GM12878 (cell line): ENCODE measurements at regions not wholly inside any gene's neighbourhood (a gene's known extent, or its start where the extent isn't known, plus 50 kb on each side); places are given as distances from the start of the nearest gene placed in this dataset.

Source experiments
- ATAC-seq: fragments of 200-7000 bp; cut with Tn5 transposase; 3 replicates; pipeline ENCODE4 v1.9.1; 2020; ENCODE audit warnings: mild to moderate bottlenecking, moderate library complexity
- BruUV-seq: library from RNA; stranded (reverse); fragments of 400-500 nt; replicated peaks from 2 replicates; lab custom pipeline; 2021; lab: Mats Ljungman, UMichigan
- CTCF ChIA-PET: fragments of 300-600 bp; sonication (Branson Sonifier 250); formaldehyde crosslinking; extraction: SDS; loops from one replicate; lab custom pipeline; 2021; ENCODE audit warnings: inconsistent platforms; lab: Yijun Ruan, JAX
- POLR2A ChIA-PET: fragments of 350-600 bp; formaldehyde crosslinking; extraction: SDS; loops from one replicate; lab custom pipeline; 2021; ENCODE audit warnings: inconsistent platforms; lab: Charles Lee
- RAD21 ChIA-PET: fragments of 300-600 bp; sonication (Branson Sonifier 250); formaldehyde crosslinking; loops from one replicate; lab custom pipeline; 2023; ENCODE audit warnings: antibody characterized with exemption; ENCODE audit not compliant: unreplicated experiment; lab: Charles Lee
- SMC1A ChIA-PET: fragments of 300-600 bp; sonication (Branson Sonifier 250); formaldehyde crosslinking; loops from one replicate; lab custom pipeline; 2023; ENCODE audit not compliant: unreplicated experiment, uncharacterized antibody; lab: Charles Lee
- DNase-seq: peaks from one replicate; pipeline ENCODE4 v3.0.0-alpha.2; 2011; ENCODE audit warnings: low read depth, low spot score
- FAIRE-seq: peaks from 3 replicates; lab custom pipeline; 2011; peaks lifted over from hg19 to GRCh38; lab: Jason Lieb, UNC
- H2AFZ ChIP-seq: 2 replicates; pipeline ENCODE4 v1.6.0; 2011; ENCODE audit warnings: low read depth, low read length, control low read depth; ENCODE audit not compliant: control insufficient read depth
- H3K27ac ChIP-seq: 2 replicates; pipeline ENCODE4 v1.5.1; 2011; ENCODE audit warnings: control low read depth; ENCODE audit not compliant: control insufficient read depth, insufficient read depth
- H3K27me3 ChIP-seq, 2 experiments: replicated peaks in 1 of 2; 2 replicates each; pipeline versions ENCODE4 v1.6.0 to v1.6.1; 2011; ENCODE audit warnings: low read length in 1 of 2; ENCODE audit not compliant: control insufficient read depth in 2 of 2, insufficient read depth in 2 of 2
- H3K36me3 ChIP-seq, 2 experiments: 2 replicates each; pipeline ENCODE4 v1.5.1; 2011; ENCODE audit warnings: low read length in 1 of 2; ENCODE audit not compliant: control insufficient read depth in 2 of 2, insufficient read depth in 2 of 2
- H3K4me1 ChIP-seq: 2 replicates; pipeline ENCODE4 v1.6.1; 2011; ENCODE audit warnings: mild to moderate bottlenecking, low read length, moderate library complexity, mixed read lengths; ENCODE audit not compliant: control insufficient read depth, insufficient read depth
- H3K4me2 ChIP-seq: 2 replicates; pipeline ENCODE4 v1.6.0; 2011; ENCODE audit warnings: control low read depth; ENCODE audit not compliant: control insufficient read depth, insufficient read depth
- H3K4me3 ChIP-seq: fragments of 200-600 bp; sonication (generic); 2 replicates; pipeline ENCODE4 v1.5.1; 2016
- H3K79me2 ChIP-seq: 2 replicates; pipeline ENCODE4 v1.6.0; 2011; ENCODE audit warnings: low read length; ENCODE audit not compliant: control insufficient read depth, insufficient read depth
- H3K9ac ChIP-seq: 2 replicates; pipeline ENCODE4 v1.8.0; 2011; ENCODE audit warnings: low read length, control low read depth, mixed read lengths; ENCODE audit not compliant: control insufficient read depth, insufficient read depth
- H3K9me3 ChIP-seq: replicated peaks from 3 replicates; pipeline ENCODE4 v1.5.1; 2011; ENCODE audit warnings: mild to moderate bottlenecking, low read length; ENCODE audit not compliant: control insufficient read depth, insufficient read depth
- H4K20me1 ChIP-seq: 2 replicates; pipeline ENCODE4 v1.6.0; 2011; ENCODE audit not compliant: control insufficient read depth, insufficient read depth
- BCL11A ChIP-seq: IDR thresholded peaks from 2 replicates; pipeline ENCODE4 v1.6.1; 2011; ENCODE audit warnings: low read depth, low read length
- BRCA1 ChIP-seq: IDR thresholded peaks from 2 replicates; pipeline ENCODE4 v1.6.1; 2011; ENCODE audit warnings: low read depth, low read length, improper control_type of control experiment
- CEBPB ChIP-seq, 2 experiments: fragments of 150-350 bp in 1 of 2; IDR thresholded peaks; 2 replicates each; pipeline ENCODE4 v1.6.1; 2012 to 2014; ENCODE audit warnings: low read depth in 2 of 2, low read length in 2 of 2, borderline replicate concordance in 1 of 2, inconsistent platforms in 1 of 2
- ESRRA ChIP-seq: IDR thresholded peaks from 2 replicates; pipeline ENCODE4 v1.6.1; 2012; ENCODE audit warnings: mild to moderate bottlenecking, low read length, improper control_type of control experiment
- EZH2 ChIP-seq: IDR thresholded peaks from 2 replicates; pipeline ENCODE4 v1.6.1; 2012; ENCODE audit warnings: low read depth, mild to moderate bottlenecking, control low read depth, inconsistent platforms, low read length, borderline replicate concordance; ENCODE audit not compliant: control insufficient read depth
- HDAC2 ChIP-seq: fragments of 200-600 bp; sonication (generic); IDR thresholded peaks from 2 replicates; pipeline ENCODE4 v1.6.1; 2017
- IKZF1 ChIP-seq: fragments of 450-650 bp; conservative IDR thresholded peaks from 2 replicates; pipeline ENCODE4 v1.6.1; 2017; ENCODE audit warnings: antibody characterized with exemption, mild to moderate bottlenecking
- KAT2A ChIP-seq: conservative IDR thresholded peaks from 2 replicates; pipeline ENCODE4 v1.6.1; 2011; ENCODE audit warnings: low read depth, low read length; ENCODE audit not compliant: control insufficient read depth
- KDM1A ChIP-seq: fragments of 200-600 bp; sonication (generic); IDR thresholded peaks from 2 replicates; pipeline ENCODE4 v1.6.1; 2016; ENCODE audit warnings: borderline replicate concordance
- MTA3 ChIP-seq: IDR thresholded peaks from 2 replicates; pipeline ENCODE4 v1.6.1; 2012; ENCODE audit warnings: low read length, inconsistent platforms, borderline replicate concordance
- MXI1 ChIP-seq: fragments of 150-350 bp; IDR thresholded peaks from 2 replicates; pipeline ENCODE4 v1.6.1; 2011; ENCODE audit warnings: low read depth, mild to moderate bottlenecking, inconsistent platforms, low read length, improper control_type of control experiment
- NFYB ChIP-seq: IDR thresholded peaks from 2 replicates; pipeline ENCODE4 v1.6.1; 2011; ENCODE audit warnings: low read depth, mild to moderate bottlenecking, low read length, improper control_type of control experiment, moderate library complexity; ENCODE audit not compliant: insufficient read depth
- SMARCA5 ChIP-seq: fragments of 450-650 bp; IDR thresholded peaks from 2 replicates; pipeline ENCODE4 v1.6.1; 2017; ENCODE audit warnings: mild to moderate bottlenecking
- USF1 ChIP-seq: IDR thresholded peaks from 2 replicates; pipeline ENCODE4 v1.6.1; 2011; ENCODE audit warnings: borderline replicate concordance, low read depth, mild to moderate bottlenecking, moderate library complexity, mixed read lengths, low read length; ENCODE audit not compliant: insufficient read depth; ENCODE audit errors: extremely low read length
- WGBS: methylation state at CpG from one replicate; pipeline ENCODE4 v1.1.6; 2016; ENCODE audit warnings: low lambda C conversion rate; ENCODE audit not compliant: insufficient replicate concordance, insufficient coverage; ENCODE audit errors: missing lambda C conversion rate; 5-methylcytosine and 5-hydroxymethylcytosine counted together
- in situ Hi-C: fragments of 300-500 bp; cut with MboI; formaldehyde crosslinking; loops from 9 replicates; pipeline ENCODE4 v1.14.3; 2018; ENCODE audit warnings: mixed read lengths
- intact Hi-C: fragments of 100-400 bp; cut with micrococcal nuclease; formaldehyde crosslinking; loops from one replicate; pipeline ENCODE4 v1.14.2; 2022; ENCODE audit not compliant: unreplicated experiment

- WGBS, result 1% methylated on average over 3 of the region's 3 CpGs
- Histone ChIP-seq H3K79me2 (no peaks in the 10 kb centered on the region), H3K9ac (no peak overlapping the region), H3K4me1 (no peaks in the 10 kb centered on the region), H3K27me3 (no peaks in the 10 kb centered on the region), H2AFZ (no peak overlapping the region), H3K9me3 (no peaks in the 10 kb centered on the region), H3K36me3 (no peaks in the 10 kb centered on the region), H3K4me3 (no peak overlapping the region), H3K4me2 (no peak overlapping the region), H3K27ac (no peak overlapping the region), H4K20me1 (no peaks in the 10 kb centered on the region)
- POLR2A ChIA-PET, result no interaction called here
- no TSS peak for BruUV-seq
- intact Hi-C loops (no loop called here), in situ Hi-C loops (no loop called here)
- CTCF ChIA-PET, result interaction anchor here (1.1 kb wide), 1 partner anchor 24 kb away, joined by 3 read pairs; no protein-coding TSS in a partner anchor
- RAD21 ChIA-PET, result no interaction called here
- ATAC-seq (no peak), DNase-seq (no peak), FAIRE-seq (no peak)
- SMC1A ChIA-PET, result no interaction called here
- TF ChIP-seq KAT2A, result no peak
- no peak for TF ChIP-seq BCL11A
- TF ChIP-seq SMARCA5, result no peak
- no peak for TF ChIP-seq HDAC2
- no peak for TF ChIP-seq KDM1A
- no peak for TF ChIP-seq BRCA1
- no peak for TF ChIP-seq IKZF1
- TF ChIP-seq NFYB, result no peak
Observed at GRCh38 chr5:147154809-147155208, 80.0 kb upstream of the STK32A start.

GRCh38 chr5:147156012-147156411, 78.8 kb upstream of the STK32A start:
- BruUV-seq, result no TSS peak
- FAIRE-seq, result no peak
- in situ Hi-C loops, result no loop called here

More at GRCh38 chr5:147156012-147156411, 78.8 kb upstream of the STK32A start:
- Histone ChIP-seq H3K79me2 (no peaks in the 10 kb centered on the region), H3K9me3 (no peaks in the 10 kb centered on the region), H2AFZ (no peak overlapping the region), H3K27me3 (no peaks in the 10 kb centered on the region), H3K4me2 (no peak overlapping the region), H3K4me3 (no peak overlapping the region), H3K36me3 (no peaks in the 10 kb centered on the region), H3K27ac (no peak overlapping the region)
- CTCF ChIA-PET, result interaction anchor here (0.6 to 1.4 kb wide), 2 partner anchors 22 to 33 kb away, joined by 3 to 5 read pairs; no protein-coding TSS in a partner anchor
- intact Hi-C loops, result no loop called here
- RAD21 ChIA-PET, result no interaction called here
- DNase-seq, result no peak
- TF ChIP-seq ESRRA (no peak), CEBPB (IDR thresholded peaks at IDR 0.05; ENCODE audit: borderline replicate concordance in 1 of 2, low read depth in 2 of 2, low read length in 2 of 2) (no peak), EZH2 (no peak), USF1 (no peak), MTA3 (no peak), MXI1 (no peak), BRCA1 (no peak)
- TF ChIP-seq, all 136 proteins: peak for 0
- Histone ChIP-seq H4K20me1 (no peaks in the 10 kb centered on the region), H3K9ac (no peak overlapping the region), H3K4me1 (no peaks in the 10 kb centered on the region)
- 42% methylated on average over 5 of the region's 5 CpGs for WGBS
- ChIA-PET SMC1A (interaction anchor here (1.2 kb wide), 1 partner anchor 33 kb away, joined by 3 read pairs; no protein-coding TSS in a partner anchor), POLR2A (no interaction called here)
- no peak for ATAC-seq
